ENCODE measurements at regions not wholly inside any gene's neighbourhood (a gene's known extent, or its start where the extent isn't known, plus 50 kb on each side); places are given as distances from the start of the nearest gene placed in this dataset.

DNA sequence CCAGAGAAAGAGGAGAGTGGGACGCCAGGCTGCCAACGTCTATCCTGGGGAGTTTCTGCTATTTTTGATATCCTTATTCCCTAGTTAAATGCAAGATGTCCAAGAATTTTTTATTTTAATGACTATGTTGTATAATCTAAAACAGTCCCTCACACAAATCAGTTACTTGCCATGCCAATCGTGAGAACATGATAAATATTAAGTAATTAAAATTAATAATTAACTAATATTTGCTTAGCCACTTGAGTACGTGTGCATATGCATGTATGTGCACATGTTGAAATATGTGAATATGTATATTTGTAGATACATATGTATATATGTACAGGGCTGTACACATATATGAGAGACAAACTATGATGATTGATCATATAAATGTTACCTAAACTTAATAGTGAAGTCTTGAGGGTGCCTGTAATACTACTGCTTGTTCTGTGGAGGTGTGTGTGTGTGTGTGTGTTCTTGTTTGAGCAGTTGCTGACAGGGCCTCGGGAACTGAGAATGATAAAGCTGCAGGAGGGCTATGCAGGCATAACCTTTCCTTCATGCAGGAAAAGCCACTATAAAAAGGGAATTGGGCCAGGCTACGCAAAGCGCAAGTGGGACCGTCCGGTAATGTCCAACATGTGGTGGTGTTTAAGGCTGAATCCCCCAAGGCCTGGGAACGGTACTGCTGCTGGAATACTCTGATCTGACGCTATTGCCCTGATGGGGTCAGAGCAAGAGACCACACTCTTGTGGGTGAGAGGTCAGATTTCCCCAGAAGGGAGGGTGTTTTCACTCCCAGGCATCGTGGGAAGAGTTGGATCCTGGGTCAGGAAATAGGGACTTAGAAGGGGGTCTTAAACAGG is 148.3 kb upstream of the TBX18 start:
- Histone ChIP-seq H3K27ac (no peak overlapping the region), H3K4me3 (no peak overlapping the region), H3K27me3 (no peaks in the 10 kb centered on the region), H3K9me3 (no peaks in the 10 kb centered on the region), H3K36me3 (no peaks in the 10 kb centered on the region), H3K4me1 (no peaks in the 10 kb centered on the region)
- intact Hi-C loops (cut with DNase I; ENCODE audit: low total_unique reads) = no loop called here
- TF ChIP-seq, protein P1, sequence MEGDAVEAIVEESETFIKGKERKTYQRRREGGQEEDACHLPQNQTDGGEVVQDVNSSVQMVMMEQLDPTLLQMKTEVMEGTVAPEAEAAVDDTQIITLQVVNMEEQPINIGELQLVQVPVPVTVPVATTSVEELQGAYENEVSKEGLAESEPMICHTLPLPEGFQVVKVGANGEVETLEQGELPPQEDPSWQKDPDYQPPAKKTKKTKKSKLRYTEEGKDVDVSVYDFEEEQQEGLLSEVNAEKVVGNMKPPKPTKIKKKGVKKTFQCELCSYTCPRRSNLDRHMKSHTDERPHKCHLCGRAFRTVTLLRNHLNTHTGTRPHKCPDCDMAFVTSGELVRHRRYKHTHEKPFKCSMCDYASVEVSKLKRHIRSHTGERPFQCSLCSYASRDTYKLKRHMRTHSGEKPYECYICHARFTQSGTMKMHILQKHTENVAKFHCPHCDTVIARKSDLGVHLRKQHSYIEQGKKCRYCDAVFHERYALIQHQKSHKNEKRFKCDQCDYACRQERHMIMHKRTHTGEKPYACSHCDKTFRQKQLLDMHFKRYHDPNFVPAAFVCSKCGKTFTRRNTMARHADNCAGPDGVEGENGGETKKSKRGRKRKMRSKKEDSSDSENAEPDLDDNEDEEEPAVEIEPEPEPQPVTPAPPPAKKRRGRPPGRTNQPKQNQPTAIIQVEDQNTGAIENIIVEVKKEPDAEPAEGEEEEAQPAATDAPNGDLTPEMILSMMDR (IDR thresholded peaks at IDR 0.05) = no peak
- DNase-seq = no peak

DNA sequence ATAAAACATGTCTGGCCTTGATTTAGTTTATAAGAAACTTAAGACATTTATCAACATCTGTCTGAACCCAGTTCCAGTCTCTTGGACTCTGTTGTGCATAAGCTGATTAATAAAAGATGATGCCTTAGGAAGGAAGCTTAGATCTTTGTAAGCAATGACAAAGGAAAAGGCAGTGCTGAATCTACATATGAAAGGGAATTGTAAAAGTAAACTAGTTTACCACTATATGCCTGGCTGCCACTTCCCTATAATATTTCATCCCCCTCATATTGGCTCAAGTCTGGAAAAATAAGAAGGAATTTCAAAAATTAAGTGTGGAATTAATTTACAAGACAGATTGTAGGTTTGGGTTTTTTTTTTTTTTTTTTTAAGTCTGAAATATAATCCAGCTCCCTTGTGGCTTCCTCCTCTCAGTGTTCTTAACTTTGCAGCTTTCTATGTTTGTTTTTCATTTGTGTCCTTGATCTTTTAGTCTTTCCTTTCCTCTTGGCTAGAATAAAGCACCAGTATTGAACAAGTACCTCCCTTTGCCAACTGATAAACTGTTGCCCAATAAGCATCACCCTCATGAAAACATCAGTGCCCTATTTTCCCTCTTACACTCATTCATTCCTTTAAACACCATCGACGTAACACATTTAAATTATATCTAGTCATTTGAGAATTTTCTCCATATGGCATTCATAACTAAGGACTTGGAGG is 146.7 kb upstream of the TBX18 start:
- Histone ChIP-seq H3K27me3 (no peaks in the 10 kb centered on the region), H3K36me3 (no peaks in the 10 kb centered on the region), H3K9me3 (no peaks in the 10 kb centered on the region), H3K27ac (no peak overlapping the region), H3K4me3 (no peak overlapping the region), H3K4me1 (no peaks in the 10 kb centered on the region)
- no peak for DNase-seq
- intact Hi-C loops (cut with DNase I; ENCODE audit: low total_unique reads) = no loop called here
- TF ChIP-seq, protein P1 (IDR thresholded peaks at IDR 0.05) = no peak

DNA sequence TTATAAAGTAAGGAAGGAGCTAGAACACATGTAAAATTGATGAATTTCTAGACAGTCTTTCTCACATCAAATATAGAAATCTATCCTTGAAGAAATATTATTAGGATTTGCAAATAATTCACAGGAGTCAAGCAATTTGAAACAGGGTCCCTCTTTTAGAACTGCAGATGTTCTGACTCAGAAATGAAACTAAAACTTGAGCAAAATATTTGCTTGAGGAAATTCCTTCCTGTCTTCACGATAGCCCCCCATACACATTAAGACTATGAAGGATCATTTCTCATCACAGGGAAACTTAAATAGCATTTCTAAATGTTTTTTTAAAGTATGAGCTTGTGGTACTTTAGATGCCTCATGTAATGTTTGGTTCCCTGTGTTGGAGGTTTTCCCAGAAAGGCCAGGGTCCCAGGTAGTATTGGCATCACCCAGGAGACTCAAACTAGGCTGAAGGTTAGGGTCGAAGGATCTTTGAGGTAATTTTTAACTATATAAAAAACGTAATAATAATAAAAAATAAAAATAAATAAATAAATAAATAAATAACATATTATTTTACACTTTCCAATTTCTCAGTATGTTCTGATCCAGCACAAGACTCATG is 144.0 kb upstream of the TBX18 start:
- no peaks in the 10 kb centered on the region for H3K27me3 ChIP-seq
- no peaks in the 10 kb centered on the region for H3K9me3 ChIP-seq
- no peaks in the 10 kb centered on the region for H3K36me3 ChIP-seq
- intact Hi-C loops (cut with DNase I; ENCODE audit: low total_unique reads) = no loop called here
- no peaks in the 10 kb centered on the region for H3K4me1 ChIP-seq
- H3K4me3 ChIP-seq = no peak overlapping the region
- H3K27ac ChIP-seq = no peak overlapping the region
- DNase-seq = no peak
- TF ChIP-seq, protein P1 (IDR thresholded peaks at IDR 0.05) = no peak

DNA sequence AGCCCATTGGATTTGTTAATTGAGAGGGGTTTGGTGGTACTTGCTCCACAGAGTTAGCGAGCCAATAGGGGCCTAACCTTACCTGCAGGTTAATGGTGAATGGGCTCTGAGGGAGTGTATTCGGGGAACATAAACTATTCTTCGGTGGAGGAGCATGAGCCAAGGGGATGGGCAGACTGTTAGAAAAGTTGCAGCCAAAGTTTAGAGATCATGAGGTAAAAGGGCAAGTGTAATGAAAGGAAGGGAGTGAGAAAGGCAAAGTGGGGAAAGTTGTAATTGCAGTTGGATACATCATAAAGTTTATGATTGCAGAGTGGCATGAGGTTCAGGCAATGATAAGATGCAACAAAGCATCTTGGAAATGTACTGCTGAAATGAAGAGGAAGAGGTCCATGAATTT is 142.1 kb upstream of the TBX18 start:
- no peak for DNase-seq
- no peaks in the 10 kb centered on the region for H3K9me3 ChIP-seq
- H3K36me3 ChIP-seq = no peaks in the 10 kb centered on the region
- no peak overlapping the region for H3K27ac ChIP-seq
- no peaks in the 10 kb centered on the region for H3K4me1 ChIP-seq
- H3K27me3 ChIP-seq = no peaks in the 10 kb centered on the region
- TF ChIP-seq, protein P1 (IDR thresholded peaks at IDR 0.05) = no peak
- H3K4me3 ChIP-seq = no peak overlapping the region
- intact Hi-C loops (cut with DNase I; ENCODE audit: low total_unique reads) = no loop called here

DNA sequence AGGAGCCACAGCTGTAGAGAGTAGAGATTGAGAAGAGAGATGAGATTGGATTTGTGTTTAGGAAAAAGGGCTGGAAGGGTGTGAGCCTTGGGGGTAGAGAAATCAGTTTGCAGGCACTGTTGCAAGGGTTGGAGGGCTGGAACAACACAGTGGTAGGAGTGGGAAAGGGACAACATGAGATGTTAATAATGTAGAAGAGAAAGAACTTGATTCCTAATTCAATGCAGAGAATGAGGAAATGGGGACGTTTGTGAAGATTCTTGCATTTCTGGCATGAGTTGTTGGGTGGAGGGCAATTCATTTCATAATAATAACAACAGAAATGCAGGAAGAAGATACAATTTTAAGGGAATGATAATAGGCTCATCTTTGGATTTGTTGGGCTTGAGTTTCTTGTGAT is 141.4 kb upstream of the TBX18 start:
- Histone ChIP-seq H3K27me3 (no peaks in the 10 kb centered on the region), H3K36me3 (no peaks in the 10 kb centered on the region), H3K4me1 (no peaks in the 10 kb centered on the region), H3K27ac (no peak overlapping the region), H3K4me3 (no peak overlapping the region), H3K9me3 (no peaks in the 10 kb centered on the region)
- TF ChIP-seq, protein P1 (IDR thresholded peaks at IDR 0.05) = no peak
- intact Hi-C loops (cut with DNase I; ENCODE audit: low total_unique reads) = no loop called here
- DNase-seq = no peak

Measured in tibial artery (tissue), 4 donors.